Coronary artery (tissue), 2 donors: ENCODE measurements at regions not wholly inside any gene's neighbourhood (a gene's known extent, or its start where the extent isn't known, plus 50 kb on each side); places are given as distances from the start of the nearest gene placed in this dataset.

ENCODE experiments used
- DNase-seq: peaks from one replicate; pipeline ENCODE4 v3.0.0-alpha.2; 2017; ENCODE audit warnings: low spot score
- H3K27ac ChIP-seq, 2 donors: fragments of 200-600 bp; sonication (generic); one replicate each; pipeline ENCODE4 v1.5.1; 2016 to 2019
- H3K4me3 ChIP-seq: fragments of 200-600 bp; sonication (generic); 2 replicates; pipeline ENCODE4 v1.5.1; 2016; ENCODE audit warnings: mild to moderate bottlenecking, moderate library complexity
- TF ChIP-seq, protein P1 (sequence below): fragments of 200-600 bp; sonication (generic); IDR thresholded peaks from one replicate; pipeline ENCODE4 v1.5.1; 2019; ENCODE audit warnings: antibody characterized with exemption

DNA sequence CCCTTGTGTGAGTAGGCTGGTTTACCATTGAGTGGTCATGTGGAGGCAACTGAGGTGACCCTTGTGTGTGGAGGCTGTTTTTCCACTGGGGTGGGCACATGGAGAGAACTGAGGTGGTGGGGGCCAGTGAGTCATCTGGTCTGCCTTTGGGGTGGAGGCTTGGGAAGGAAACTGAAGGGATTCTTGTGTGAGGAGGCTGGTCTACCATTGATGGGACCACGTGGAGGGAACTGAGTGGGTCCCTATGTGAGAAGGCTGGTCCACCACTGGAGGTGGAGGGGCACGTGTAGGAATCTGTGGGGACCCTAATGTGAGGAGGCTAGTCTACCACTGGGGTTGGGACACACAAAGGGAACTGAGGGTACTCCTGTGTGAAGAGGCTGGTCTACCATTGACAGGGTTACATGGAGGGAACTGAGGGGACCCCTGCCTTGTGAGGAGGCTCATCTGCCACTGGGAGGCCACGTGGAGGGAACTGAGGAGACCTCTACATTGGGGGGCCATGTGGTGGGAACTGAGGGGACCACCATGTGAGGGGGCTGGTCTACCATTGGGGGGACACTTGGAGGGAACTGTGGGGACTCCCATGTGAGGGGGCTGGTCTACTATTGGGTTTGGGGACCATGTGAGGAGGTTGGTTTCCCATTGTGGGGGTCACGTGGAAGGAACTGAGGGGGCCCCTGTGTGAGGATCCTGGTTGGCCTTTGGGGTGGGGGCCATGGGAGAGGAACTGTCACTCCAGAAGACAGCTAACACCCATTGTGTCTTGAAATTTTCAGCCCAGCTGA lies 164.5 kb downstream of the WNT7A start:
- H3K4me3 ChIP-seq = no peak overlapping the region
- H3K27ac ChIP-seq = no peak overlapping the region
- DNase-seq = peak; percentile 56
- TF ChIP-seq, protein P1, sequence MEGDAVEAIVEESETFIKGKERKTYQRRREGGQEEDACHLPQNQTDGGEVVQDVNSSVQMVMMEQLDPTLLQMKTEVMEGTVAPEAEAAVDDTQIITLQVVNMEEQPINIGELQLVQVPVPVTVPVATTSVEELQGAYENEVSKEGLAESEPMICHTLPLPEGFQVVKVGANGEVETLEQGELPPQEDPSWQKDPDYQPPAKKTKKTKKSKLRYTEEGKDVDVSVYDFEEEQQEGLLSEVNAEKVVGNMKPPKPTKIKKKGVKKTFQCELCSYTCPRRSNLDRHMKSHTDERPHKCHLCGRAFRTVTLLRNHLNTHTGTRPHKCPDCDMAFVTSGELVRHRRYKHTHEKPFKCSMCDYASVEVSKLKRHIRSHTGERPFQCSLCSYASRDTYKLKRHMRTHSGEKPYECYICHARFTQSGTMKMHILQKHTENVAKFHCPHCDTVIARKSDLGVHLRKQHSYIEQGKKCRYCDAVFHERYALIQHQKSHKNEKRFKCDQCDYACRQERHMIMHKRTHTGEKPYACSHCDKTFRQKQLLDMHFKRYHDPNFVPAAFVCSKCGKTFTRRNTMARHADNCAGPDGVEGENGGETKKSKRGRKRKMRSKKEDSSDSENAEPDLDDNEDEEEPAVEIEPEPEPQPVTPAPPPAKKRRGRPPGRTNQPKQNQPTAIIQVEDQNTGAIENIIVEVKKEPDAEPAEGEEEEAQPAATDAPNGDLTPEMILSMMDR = no peak

DNA sequence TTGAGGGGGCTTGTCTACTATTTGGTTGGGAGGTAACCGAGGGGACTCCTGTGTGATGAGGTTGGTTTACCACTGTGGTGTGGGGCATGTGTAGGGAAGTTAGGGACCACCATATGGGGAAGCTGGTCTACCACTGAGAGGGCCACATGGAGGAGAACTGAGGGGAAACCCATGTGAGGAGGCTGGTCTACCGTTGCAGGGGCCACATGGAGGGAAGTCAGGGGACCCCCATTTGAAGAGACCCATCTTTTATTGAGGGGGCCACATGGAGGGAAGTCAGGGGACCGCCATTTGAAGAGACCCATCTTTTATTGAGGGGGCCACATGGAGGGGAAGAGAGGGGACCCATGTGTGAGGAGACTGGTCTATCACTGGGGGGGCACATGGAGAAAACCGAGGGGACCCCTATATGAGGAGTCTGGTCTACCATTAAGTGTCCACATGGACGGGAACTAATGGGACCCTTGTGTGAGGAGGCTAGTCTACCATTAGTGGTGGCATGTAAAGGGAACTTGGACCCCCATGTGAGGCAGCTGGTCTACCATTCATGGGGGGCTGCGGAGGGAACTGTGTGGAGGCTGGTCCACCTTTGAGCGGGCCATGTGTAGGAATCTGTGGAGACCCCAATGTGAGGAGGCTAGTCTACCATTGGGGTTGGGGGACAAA lies 165.5 kb downstream of the FBLN2 start:
- Histone ChIP-seq H3K4me3 (no peak overlapping the region), H3K27ac (no peak overlapping the region)
- peak; percentile 41 for DNase-seq
- TF ChIP-seq, protein P1 = no peak

DNA sequence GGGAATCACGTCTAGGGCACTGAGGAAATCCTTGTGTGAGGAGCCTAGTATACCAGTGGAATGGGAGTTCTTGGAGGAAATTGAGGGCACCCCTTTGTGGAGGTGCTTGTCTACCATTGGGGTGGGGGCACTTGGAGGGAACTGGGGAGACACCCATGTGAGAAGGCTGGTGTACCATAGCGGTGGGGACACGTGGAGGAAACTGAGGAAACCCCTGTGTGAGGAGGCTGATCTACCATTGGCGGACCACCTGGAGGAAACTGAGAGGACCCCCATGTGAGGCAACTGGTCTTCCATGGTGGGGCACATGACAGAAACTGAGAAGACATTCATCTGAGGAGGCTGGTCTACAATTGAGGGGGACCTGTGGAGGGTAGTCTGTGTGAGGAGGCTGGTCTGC lies 164.5 kb downstream of the FBLN2 start:
- DNase-seq = peak; percentile 26
- Histone ChIP-seq H3K4me3 (no peak overlapping the region), H3K27ac (no peak overlapping the region)
- TF ChIP-seq, protein P1 = no peak

DNA sequence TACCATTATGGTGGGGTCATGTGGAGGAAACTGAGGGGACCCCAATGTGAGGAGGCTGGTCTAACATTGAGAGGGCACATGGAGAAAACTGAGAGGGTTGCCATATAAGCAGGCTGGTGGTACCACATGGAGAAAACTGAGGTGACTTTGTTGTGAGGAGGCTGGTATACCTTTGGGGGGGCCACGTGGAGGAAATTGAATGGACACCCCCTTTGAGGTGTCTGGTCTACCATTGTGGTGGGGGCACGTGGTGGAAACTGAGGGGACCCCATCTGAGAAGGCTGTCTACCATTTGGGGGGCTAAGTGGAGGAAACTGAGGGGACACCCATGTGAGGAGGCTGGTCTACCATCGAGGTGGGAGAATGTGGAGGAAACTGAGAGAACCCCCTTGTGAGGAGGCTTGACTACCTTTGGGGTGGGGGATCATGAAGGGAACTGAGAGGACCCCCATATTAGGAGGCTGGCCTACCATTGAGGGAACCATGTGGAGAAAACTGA lies 163.8 kb downstream of the FBLN2 start:
- Histone ChIP-seq H3K27ac (no peak overlapping the region), H3K4me3 (no peak overlapping the region)
- TF ChIP-seq, protein P1 = no peak
- no peak for DNase-seq

DNA sequence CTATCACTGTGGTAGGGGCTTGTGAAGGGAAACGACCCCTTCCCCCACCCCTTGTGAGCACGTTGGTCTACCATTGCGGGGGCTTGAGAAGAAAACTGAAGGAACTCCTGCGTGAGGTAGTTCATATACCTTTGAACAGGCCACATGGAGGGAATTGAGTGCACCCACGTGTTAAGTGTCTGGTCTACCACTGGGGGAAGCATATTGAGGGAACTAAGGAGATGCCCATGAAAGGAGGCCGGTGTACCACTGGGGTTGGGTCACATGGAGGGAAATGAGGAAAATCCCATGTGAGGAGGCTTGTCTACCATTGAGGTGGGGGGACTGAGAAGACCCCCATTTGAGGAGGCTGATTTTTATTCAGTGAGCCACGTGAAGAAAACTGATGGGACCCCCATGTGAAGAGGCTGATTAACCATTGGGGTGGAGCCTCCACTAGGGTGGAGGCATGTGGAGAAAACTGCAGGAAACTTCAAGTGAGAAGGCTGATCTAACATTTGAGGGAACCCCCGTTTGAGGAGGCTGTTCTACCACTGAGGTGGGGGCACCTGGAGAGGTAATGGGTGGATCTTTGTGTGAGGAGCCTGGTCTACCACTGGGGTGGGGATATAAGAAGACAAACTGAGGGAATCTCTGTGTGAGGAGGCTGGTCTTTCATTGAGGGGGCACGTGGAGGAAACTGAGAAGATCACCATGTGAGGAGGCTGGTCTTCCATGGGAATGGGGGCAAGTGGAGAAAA lies 163.2 kb downstream of the FBLN2 start:
- no peak overlapping the region for H3K27ac ChIP-seq
- no peak overlapping the region for H3K4me3 ChIP-seq
- DNase-seq = peak; percentile 53
- TF ChIP-seq, protein P1 = no peak

DNA sequence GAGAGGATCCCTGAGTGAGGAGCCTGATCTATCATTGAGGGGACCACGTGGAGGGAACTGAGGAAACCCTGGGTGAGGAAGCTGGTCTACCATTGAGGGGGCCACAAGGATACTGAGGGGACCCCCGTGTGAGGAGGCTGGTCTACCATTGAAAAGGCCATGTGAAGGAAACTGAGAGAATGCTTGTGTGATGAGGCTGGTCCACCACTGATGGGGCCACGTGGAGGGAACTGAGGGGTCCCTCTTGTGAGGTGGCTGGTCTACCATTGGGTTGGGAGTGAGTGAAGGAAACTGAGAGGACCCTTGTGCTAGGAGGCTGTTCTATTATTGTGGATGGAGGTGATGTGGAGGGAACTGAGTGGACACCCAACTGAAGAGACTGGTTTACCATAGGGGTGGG lies 161.3 kb downstream of the FBLN2 start:
- TF ChIP-seq, protein P1 = no peak
- H3K4me3 ChIP-seq = no peak overlapping the region
- peak; percentile 45 for DNase-seq

More for the DNA sequence above, 161.3 kb downstream of the FBLN2 start:
- no peak overlapping the region for H3K27ac ChIP-seq
